C4-2B (cell line): ENCODE measurements at regions not wholly inside any gene's neighbourhood (a gene's known extent, or its start where the extent isn't known, plus 50 kb on each side); places are given as distances from the start of the nearest gene placed in this dataset.

ENCODE experiments used
- ZFX ChIP-seq: fragments of 450-650 bp; IDR thresholded peaks from 2 replicates; pipeline ENCODE4 v1.6.1; 2017
- TF ChIP-seq, protein P1 (sequence below): fragments of 450-650 bp; conservative IDR thresholded peaks from 2 replicates; pipeline ENCODE4 v1.5.1; 2017; ENCODE audit warnings: mild to moderate bottlenecking

DNA sequence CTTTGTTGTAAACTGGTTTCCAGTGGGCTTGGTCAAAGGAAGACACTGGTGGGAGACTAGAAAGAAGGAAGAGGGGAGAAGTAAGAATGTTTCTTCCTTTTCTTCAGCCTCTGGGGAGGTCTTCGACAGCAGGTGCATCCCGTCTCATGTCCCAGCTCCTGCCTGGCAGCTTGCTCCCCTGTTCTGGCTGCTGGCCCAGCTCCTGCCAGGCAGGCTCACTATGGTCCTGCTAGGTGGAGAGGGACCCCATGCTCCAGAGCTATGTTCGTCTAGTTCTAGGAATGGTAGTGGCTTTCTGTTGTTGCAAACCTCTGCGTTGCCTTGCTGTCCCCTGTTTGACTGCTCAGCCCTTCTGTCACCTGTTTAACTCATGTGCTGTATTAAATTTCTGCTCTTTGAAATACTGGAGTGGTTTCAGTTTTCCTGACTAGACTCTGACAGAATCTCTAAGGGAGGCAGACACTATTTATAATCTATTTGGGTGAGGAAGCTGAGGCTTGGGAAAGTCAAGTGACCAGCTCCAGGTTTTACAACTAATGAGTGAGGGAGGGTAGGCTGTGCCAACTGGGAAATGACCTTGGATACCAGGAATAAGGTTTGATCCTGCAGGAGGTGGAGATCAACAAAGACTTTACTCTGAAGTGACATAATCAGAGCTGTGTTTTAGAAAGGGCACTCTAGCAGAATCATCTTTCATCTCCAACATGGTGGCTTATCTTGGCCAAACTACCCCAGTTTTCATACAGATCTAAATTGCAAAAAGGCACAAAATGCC, 94.7 kb upstream of the DDHD1 start:
- TF ChIP-seq, protein P1, sequence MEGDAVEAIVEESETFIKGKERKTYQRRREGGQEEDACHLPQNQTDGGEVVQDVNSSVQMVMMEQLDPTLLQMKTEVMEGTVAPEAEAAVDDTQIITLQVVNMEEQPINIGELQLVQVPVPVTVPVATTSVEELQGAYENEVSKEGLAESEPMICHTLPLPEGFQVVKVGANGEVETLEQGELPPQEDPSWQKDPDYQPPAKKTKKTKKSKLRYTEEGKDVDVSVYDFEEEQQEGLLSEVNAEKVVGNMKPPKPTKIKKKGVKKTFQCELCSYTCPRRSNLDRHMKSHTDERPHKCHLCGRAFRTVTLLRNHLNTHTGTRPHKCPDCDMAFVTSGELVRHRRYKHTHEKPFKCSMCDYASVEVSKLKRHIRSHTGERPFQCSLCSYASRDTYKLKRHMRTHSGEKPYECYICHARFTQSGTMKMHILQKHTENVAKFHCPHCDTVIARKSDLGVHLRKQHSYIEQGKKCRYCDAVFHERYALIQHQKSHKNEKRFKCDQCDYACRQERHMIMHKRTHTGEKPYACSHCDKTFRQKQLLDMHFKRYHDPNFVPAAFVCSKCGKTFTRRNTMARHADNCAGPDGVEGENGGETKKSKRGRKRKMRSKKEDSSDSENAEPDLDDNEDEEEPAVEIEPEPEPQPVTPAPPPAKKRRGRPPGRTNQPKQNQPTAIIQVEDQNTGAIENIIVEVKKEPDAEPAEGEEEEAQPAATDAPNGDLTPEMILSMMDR: no peak
- TF ChIP-seq ZFX: no peak
